Neutrophil (primary cell): ENCODE measurements at regions not wholly inside any gene's neighbourhood (a gene's known extent, or its start where the extent isn't known, plus 50 kb on each side); places are given as distances from the start of the nearest gene placed in this dataset.

Experiments used
- H3K27ac ChIP-seq: fragments of 200-600 bp; sonication (generic); 2 replicates; pipeline ENCODE4 v1.5.1; 2016; ENCODE audit warnings: mild to moderate bottlenecking, moderate library complexity
- H3K27me3 ChIP-seq: fragments of 200-600 bp; sonication (generic); 2 replicates; pipeline ENCODE4 v1.6.0; 2016; ENCODE audit warnings: mild to moderate bottlenecking
- H3K36me3 ChIP-seq: fragments of 200-600 bp; sonication (generic); 2 replicates; pipeline ENCODE4 v1.5.1; 2017
- H3K4me1 ChIP-seq, 2 experiments: fragments of 200-600 bp in 1 of 2; sonication (generic) in 1 of 2; 1 replicate in 1 of 2; 2 replicates in 1 of 2; pipeline versions ENCODE4 v1.5.1 to v1.6.1; 2013 to 2016; ENCODE audit warnings: low read depth in 1 of 2, low read length in 1 of 2, mild to moderate bottlenecking in 1 of 2, moderate library complexity in 1 of 2; ENCODE audit not compliant: control insufficient read depth in 1 of 2, insufficient read depth in 1 of 2
- H3K4me3 ChIP-seq, 2 experiments: fragments of 200-600 bp in 1 of 2; sonication (generic) in 1 of 2; 1 replicate in 1 of 2; 2 replicates in 1 of 2; pipeline ENCODE4 v1.5.1; 2013 to 2016; ENCODE audit warnings: low read depth in 1 of 2, low read length in 1 of 2, mild to moderate bottlenecking in 1 of 2, moderate library complexity in 1 of 2
- H3K9me3 ChIP-seq: fragments of 200-600 bp; sonication (generic); 2 replicates; pipeline ENCODE4 v1.5.1; 2016
- TF ChIP-seq, protein P1 (sequence below): fragments of 200-600 bp; sonication (generic); IDR thresholded peaks from 2 replicates; pipeline ENCODE4 v1.5.1; 2016; ENCODE audit warnings: antibody characterized with exemption

DNA sequence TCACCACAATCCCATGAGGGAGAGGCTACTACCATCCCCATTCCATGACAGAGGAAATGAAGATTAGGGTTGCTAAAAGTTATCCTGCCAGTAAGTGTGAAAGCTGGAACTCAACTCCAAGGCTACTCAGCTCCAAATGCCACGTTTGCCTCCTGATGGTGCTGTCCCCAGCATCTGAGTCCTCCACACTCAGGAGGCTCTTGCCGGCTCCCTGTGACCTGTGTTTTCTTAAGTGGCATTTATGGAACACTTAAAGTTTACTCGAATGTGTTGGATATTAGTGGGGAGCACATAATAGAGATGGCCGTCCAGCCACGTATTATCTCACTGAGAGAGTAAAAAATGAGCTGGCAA is 267.9 kb downstream of the CBLN1 start:
- Histone ChIP-seq H3K4me3 (no peak overlapping the region), H3K27ac (no peak overlapping the region), H3K27me3 (peaks cover under 1% of the 10 kb centered on the region), H3K36me3 (no peaks in the 10 kb centered on the region), H3K4me1 (no peaks in the 10 kb centered on the region), H3K9me3 (no peaks in the 10 kb centered on the region)
- TF ChIP-seq, protein P1, sequence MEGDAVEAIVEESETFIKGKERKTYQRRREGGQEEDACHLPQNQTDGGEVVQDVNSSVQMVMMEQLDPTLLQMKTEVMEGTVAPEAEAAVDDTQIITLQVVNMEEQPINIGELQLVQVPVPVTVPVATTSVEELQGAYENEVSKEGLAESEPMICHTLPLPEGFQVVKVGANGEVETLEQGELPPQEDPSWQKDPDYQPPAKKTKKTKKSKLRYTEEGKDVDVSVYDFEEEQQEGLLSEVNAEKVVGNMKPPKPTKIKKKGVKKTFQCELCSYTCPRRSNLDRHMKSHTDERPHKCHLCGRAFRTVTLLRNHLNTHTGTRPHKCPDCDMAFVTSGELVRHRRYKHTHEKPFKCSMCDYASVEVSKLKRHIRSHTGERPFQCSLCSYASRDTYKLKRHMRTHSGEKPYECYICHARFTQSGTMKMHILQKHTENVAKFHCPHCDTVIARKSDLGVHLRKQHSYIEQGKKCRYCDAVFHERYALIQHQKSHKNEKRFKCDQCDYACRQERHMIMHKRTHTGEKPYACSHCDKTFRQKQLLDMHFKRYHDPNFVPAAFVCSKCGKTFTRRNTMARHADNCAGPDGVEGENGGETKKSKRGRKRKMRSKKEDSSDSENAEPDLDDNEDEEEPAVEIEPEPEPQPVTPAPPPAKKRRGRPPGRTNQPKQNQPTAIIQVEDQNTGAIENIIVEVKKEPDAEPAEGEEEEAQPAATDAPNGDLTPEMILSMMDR, result no peak

DNA sequence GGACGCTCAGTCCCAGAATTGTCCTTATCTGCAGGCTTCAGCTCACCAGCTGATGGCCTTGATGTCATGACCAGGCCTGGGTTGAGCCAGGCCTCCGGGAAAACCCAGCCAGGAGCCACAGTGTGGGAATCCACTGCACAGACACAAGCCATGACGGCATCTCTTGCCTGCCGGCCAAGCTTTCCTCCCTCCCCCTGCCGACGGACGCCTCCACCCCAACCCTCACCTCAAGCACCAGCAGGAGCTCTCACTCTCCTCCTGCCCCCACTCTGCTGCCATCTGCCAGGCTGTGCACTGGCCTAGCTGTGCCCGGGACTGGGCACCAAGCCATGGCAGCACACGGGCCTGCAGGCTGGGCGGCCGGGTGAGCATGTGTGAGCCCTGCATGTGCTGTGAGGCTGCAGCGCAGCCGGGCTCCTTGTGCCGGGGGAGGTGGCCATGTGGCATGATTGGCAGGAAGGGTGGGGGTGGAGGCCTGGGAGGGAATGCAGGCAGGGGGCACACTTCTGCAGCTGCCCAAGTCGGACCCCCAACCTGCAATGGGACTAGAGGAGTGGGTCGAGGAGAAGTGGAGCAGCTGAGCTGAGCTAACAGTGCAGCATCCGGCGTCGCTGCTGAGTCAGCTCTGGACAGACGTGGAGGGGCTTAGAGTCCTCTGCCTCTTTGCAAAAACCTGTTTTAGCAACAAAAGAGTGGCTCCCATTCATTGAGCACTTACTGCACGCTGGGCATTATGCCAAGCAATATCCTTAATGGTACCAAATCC is 268.5 kb downstream of the CBLN1 start:
- Histone ChIP-seq H3K27me3 (no peaks in the 10 kb centered on the region), H3K27ac (no peak overlapping the region), H3K36me3 (no peaks in the 10 kb centered on the region), H3K4me3 (no peak overlapping the region), H3K9me3 (no peaks in the 10 kb centered on the region), H3K4me1 (no peaks in the 10 kb centered on the region)
- TF ChIP-seq, protein P1, result no peak

DNA sequence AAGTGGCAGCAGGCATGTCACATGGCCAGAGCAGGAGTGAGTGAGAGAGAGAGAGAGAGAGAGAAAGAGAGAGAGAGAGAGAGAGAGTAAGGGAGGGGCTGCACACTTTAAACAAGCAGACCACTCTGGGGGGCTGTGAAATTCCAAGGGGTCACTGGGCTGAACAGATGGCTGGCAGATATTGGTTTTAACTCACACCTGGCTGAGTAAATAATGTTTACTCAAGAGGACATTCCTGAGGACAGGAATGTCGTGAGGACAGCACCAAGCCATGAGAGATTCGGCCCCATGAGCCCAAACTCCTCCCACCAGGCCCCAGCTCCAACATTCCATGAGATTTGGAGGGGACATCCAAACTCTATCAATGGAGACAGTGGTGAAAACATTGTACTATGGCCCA is 269.7 kb downstream of the CBLN1 start:
- H3K27me3 ChIP-seq, result no peaks in the 10 kb centered on the region
- H3K27ac ChIP-seq, result no peak overlapping the region
- H3K4me3 ChIP-seq, result no peak overlapping the region
- H3K9me3 ChIP-seq, result no peaks in the 10 kb centered on the region
- TF ChIP-seq, protein P1, result no peak
- no peaks in the 10 kb centered on the region for H3K36me3 ChIP-seq
- no peaks in the 10 kb centered on the region for H3K4me1 ChIP-seq

DNA sequence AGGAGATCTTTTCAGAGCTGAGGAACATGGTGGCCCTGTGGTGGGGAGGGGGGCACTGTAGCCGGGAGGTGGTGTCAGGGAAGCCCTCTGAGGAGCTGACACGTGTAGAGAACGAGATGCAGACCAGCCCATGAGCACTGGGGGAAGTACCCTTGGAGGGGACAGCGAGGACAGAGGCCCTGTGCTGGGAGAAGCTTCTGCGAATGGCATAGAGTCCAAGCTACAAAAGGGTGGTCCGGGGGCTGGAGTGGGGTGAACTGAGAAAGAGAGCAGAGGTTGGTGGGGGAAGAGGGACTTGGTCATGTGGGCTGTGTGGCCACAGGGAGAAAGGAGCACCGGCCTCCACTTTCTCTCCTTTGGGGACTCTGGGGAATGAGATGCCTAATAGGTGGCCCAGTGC is 270.8 kb downstream of the CBLN1 start:
- TF ChIP-seq, protein P1, result no peak
- Histone ChIP-seq H3K9me3 (no peaks in the 10 kb centered on the region), H3K27me3 (no peaks in the 10 kb centered on the region), H3K4me3 (no peak overlapping the region), H3K4me1 (no peaks in the 10 kb centered on the region), H3K27ac (no peak overlapping the region), H3K36me3 (no peaks in the 10 kb centered on the region)

DNA sequence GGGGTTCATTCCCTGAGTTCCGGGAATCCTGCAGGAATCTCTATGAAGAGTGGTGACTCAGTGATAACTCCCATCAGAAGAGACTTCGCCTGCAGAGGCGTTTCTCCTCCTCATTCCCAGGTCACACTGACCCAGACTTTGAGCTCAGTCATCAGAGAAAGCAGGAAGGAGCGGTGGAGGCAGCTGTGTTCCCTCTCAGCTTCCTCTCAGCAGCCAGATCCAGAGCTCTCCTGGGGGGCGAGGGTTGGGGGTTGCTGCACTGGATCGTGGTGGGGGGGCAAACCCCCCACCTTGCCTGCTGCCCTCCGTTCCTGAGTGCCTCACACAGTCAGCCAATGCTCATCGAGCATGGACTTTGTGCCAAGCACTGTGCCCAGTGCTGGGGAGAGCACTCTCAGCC is 271.2 kb downstream of the CBLN1 start:
- no peak overlapping the region for H3K27ac ChIP-seq
- no peaks in the 10 kb centered on the region for H3K27me3 ChIP-seq
- no peaks in the 10 kb centered on the region for H3K4me1 ChIP-seq
- H3K4me3 ChIP-seq, result no peak overlapping the region
- no peaks in the 10 kb centered on the region for H3K9me3 ChIP-seq
- TF ChIP-seq, protein P1, result no peak
- H3K36me3 ChIP-seq, result no peaks in the 10 kb centered on the region
